GM12875 (cell line): ENCODE measurements at regions not wholly inside any gene's neighbourhood (a gene's known extent, or its start where the extent isn't known, plus 50 kb on each side); places are given as distances from the start of the nearest gene placed in this dataset.

Experiments
- H3K4me3 ChIP-seq: one replicate; pipeline ENCODE4 v1.5.1; 2011; ENCODE audit warnings: low read depth, low read length, control low read depth
- TF ChIP-seq, protein P1 (sequence below): IDR thresholded peaks from 2 replicates; pipeline ENCODE4 v1.5.1; 2011; ENCODE audit warnings: low read depth, mild to moderate bottlenecking, control low read depth, inconsistent platforms, low read length, moderate library complexity, borderline replicate concordance; ENCODE audit not compliant: insufficient read depth

DNA sequence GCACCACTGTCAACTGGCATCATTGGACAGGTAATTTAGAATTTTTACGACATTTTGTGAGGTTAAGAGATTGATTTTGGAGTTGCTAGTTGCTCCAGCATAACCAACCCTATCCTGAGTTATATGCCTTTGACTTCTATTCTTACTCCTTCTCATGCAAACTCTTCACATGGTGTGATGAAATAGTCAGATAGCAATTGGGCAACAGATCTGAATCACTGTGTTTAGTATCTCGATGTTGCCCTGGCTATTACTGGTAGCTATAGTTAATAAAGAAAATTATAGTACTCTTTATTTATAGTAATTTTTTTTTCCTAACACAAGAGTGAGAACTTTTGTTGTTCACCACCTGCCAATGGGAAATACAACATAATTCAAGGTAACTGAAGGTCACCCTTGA is 494.8 kb upstream of the TOM1L1 start:
- H3K4me3 ChIP-seq: no peak overlapping the region
- TF ChIP-seq, protein P1, sequence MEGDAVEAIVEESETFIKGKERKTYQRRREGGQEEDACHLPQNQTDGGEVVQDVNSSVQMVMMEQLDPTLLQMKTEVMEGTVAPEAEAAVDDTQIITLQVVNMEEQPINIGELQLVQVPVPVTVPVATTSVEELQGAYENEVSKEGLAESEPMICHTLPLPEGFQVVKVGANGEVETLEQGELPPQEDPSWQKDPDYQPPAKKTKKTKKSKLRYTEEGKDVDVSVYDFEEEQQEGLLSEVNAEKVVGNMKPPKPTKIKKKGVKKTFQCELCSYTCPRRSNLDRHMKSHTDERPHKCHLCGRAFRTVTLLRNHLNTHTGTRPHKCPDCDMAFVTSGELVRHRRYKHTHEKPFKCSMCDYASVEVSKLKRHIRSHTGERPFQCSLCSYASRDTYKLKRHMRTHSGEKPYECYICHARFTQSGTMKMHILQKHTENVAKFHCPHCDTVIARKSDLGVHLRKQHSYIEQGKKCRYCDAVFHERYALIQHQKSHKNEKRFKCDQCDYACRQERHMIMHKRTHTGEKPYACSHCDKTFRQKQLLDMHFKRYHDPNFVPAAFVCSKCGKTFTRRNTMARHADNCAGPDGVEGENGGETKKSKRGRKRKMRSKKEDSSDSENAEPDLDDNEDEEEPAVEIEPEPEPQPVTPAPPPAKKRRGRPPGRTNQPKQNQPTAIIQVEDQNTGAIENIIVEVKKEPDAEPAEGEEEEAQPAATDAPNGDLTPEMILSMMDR: no peak

DNA sequence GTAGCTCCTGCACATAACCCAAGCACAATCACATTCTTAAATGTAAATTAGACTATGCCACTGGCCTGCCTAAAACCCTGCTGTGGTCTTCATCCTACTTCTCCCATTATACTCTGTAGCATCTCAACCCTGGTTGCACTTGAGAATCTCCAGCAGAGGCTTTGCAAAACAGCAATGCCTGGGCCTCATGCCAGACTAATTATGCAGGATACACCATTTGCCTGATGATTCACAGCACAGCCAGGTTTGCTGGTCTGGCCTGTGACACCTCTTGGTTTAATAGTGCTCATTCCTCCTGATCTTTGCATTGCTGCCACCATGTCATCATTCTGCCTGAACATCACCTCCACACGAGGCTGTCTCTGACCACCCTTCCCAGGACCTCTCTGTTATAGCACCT is 491.9 kb upstream of the TOM1L1 start:
- TF ChIP-seq, protein P1: no peak
- H3K4me3 ChIP-seq: no peak overlapping the region

DNA sequence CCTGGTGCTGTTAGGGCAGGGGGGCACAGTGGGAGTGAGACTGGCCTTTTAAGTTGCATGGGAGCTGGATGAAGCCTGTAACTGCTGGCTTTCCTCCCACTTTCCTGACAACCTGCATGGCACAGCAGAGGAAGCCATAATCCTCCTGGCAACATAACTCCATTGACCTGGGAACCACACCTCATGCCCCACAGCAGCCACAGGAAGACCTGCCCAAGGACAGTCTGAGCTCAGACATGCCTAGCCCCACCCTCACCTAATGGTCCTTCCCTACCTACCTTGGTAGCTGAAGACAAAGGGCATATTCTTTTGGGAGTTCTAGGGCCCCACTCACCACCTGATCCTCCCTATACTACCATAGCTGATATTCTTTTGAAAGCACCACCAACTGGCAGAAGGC is 482.2 kb upstream of the TOM1L1 start:
- TF ChIP-seq, protein P1: no peak

DNA sequence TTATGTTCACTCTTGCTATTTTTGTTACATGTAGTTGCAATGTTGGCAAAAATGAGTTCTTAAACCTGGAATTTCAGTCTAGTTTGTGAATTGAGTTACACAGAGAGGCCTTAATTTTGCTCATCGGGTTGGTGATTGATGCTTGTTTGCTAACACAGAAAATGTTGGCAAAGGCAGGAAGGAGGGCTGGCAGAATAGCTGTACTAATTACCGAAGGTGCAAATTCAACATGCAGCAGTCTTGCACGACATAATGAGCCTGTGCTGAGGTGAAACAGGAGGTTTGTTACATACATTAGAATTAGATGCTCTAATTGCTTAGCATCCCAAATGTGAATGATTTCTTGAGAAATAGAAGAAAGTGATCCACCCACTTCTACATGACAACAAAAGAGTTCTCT is 475.0 kb upstream of the TOM1L1 start:
- TF ChIP-seq, protein P1: no peak
- H3K4me3 ChIP-seq: no peak overlapping the region

More for the DNA sequence above, 482.2 kb upstream of the TOM1L1 start:
- no peak overlapping the region for H3K4me3 ChIP-seq

DNA sequence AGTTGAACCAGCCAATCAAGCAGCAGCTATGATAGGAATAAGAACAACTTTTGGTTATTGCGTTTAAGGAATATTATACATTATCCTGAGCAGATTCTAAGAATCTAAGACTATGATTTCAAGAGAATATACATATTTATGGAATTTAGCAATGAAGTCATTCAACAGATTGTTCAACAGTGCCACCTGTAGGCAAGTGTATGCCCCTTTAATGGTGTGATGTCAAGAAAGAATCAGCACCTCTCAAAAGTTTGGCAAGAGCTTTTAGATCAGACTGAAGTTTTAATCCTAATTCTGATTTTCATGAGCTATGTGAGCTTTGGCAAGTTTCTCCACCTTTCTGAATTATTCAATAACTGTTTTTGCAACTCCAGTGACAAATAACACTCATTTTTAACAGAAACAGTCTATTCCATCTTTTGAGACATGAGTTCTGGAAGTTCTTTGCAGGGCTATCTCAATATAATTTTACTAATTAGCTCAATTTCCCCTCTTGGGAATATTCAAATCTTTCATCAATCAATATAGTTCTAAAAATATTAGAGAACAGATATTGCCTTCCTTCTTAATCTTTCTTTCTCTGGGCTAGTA is 474.3 kb upstream of the TOM1L1 start:
- TF ChIP-seq, protein P1: 0 out of 2 replicates have a peak, but pooled peaks have one; percentile 9
- no peak overlapping the region for H3K4me3 ChIP-seq

DNA sequence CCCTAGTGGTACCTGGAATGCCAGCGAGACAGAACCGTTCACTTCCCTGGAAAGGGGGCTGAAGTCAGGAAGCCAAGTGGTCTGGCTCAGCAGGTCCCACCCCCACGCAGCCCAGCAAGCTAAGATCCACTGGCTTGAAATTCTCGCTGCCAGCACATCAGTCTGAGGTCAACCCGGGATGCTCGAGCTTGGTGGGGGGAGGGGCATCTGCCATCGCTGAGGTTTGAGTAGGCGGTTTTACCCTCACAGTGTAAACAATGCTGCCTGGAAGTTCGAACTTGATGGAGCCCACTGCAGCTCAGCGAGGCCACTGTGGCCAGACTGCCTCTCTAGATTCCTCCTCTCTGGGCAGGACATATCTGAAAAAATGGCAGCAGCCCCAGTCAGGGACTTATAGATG is 464.7 kb upstream of the TOM1L1 start:
- TF ChIP-seq, protein P1: no peak
- H3K4me3 ChIP-seq: no peak overlapping the region

DNA sequence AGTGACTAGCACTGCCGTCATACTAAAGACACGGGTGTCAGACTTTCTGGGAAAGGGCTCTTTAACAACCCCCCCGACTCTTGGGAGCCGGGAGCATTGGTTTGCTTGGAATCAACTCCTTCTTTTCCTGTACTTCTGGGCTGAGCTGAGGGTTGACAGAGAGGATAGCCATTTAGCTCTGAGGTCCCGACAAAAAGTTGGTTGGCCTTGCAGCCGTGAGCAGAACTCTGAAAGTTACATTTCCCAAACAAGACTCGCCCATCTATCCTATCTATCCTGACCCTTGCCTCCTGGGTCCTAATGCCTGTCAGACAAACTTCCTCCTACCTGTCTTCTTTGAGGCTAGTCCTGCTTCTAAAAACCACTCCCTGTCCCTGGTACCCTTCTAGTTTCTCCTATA is 460.8 kb upstream of the TOM1L1 start:
- TF ChIP-seq, protein P1: no peak

More for the DNA sequence above, 460.8 kb upstream of the TOM1L1 start:
- no peak overlapping the region for H3K4me3 ChIP-seq
